ENCODE measurements at regions not wholly inside any gene's neighbourhood (a gene's known extent, or its start where the extent isn't known, plus 50 kb on each side); places are given as distances from the start of the nearest gene placed in this dataset.

- no peak overlapping the region for H3K27ac ChIP-seq (ENCODE audit: low read depth, low read length)
- H3K4me3 ChIP-seq (ENCODE audit: low read length): no peak overlapping the region
- H3K9ac ChIP-seq (ENCODE audit: low read length): no peak overlapping the region
- H3K27me3 ChIP-seq (ENCODE audit: control insufficient read depth, insufficient read depth, low read length): no peaks in the 10 kb centered on the region
- no peaks in the 10 kb centered on the region for H3K36me3 ChIP-seq (ENCODE audit: control insufficient read depth, insufficient read depth, low read length)
- no peaks in the 10 kb centered on the region for H3K4me1 ChIP-seq (ENCODE audit: control insufficient read depth, insufficient read depth, low read length)
These were observed 187.1 kb upstream of the CDKN3 start for GRCh38 chr14:54209511-54210250.

- no peak overlapping the region for H3K9ac ChIP-seq (ENCODE audit: low read length)
- H3K27ac ChIP-seq (ENCODE audit: low read depth, low read length): peak overlapping the region; percentile 37
These were observed 185.1 kb upstream of the CDKN3 start for GRCh38 chr14:54211551-54212308.

DNA sequence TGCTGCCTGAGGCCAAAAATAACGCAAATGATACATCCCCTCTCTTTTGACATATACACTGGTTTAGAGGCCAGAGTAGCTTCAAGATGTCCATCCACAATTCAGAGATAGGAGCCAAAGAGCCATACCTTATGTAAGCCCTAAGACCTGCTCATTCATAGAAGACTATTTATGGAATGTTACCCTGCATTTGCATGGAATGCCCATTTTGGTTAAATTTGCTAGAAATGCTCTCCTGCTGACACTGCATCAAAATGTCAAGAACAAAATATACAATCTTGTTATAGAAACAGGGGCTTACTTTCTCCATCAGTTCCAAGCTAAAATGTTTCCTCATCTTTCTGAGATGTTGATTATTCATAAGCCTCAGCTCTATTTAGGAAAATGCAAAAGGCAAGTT is 183.3 kb upstream of the CDKN3 start:
- Histone ChIP-seq H3K27ac (ENCODE audit: low read depth, low read length) (no peak overlapping the region), H3K36me3 (ENCODE audit: control insufficient read depth, insufficient read depth, low read length) (no peaks in the 10 kb centered on the region), H3K4me1 (ENCODE audit: control insufficient read depth, insufficient read depth, low read length) (no peaks in the 10 kb centered on the region), H3K27me3 (ENCODE audit: control insufficient read depth, insufficient read depth, low read length) (no peaks in the 10 kb centered on the region), H3K4me3 (ENCODE audit: low read length) (no peak overlapping the region), H3K9ac (ENCODE audit: low read length) (no peak overlapping the region)

More at GRCh38 chr14:54211551-54212308, 185.1 kb upstream of the CDKN3 start:
- H3K27me3 ChIP-seq (ENCODE audit: control insufficient read depth, insufficient read depth, low read length): no peaks in the 10 kb centered on the region
- no peaks in the 10 kb centered on the region for H3K36me3 ChIP-seq (ENCODE audit: control insufficient read depth, insufficient read depth, low read length)
- H3K4me3 ChIP-seq (ENCODE audit: low read length): no peak overlapping the region
- H3K4me1 ChIP-seq (ENCODE audit: control insufficient read depth, insufficient read depth, low read length): no peaks in the 10 kb centered on the region

- H3K4me3 ChIP-seq (ENCODE audit: low read length): no peak overlapping the region
- no peaks in the 10 kb centered on the region for H3K27me3 ChIP-seq (ENCODE audit: control insufficient read depth, insufficient read depth, low read length)
- H3K36me3 ChIP-seq (ENCODE audit: control insufficient read depth, insufficient read depth, low read length): no peaks in the 10 kb centered on the region
- H3K27ac ChIP-seq (ENCODE audit: low read depth, low read length): no peak overlapping the region
- no peaks in the 10 kb centered on the region for H3K4me1 ChIP-seq (ENCODE audit: control insufficient read depth, insufficient read depth, low read length)
- H3K9ac ChIP-seq (ENCODE audit: low read length): no peak overlapping the region
These were observed 180.0 kb upstream of the CDKN3 start for GRCh38 chr14:54216827-54217226.

DNA sequence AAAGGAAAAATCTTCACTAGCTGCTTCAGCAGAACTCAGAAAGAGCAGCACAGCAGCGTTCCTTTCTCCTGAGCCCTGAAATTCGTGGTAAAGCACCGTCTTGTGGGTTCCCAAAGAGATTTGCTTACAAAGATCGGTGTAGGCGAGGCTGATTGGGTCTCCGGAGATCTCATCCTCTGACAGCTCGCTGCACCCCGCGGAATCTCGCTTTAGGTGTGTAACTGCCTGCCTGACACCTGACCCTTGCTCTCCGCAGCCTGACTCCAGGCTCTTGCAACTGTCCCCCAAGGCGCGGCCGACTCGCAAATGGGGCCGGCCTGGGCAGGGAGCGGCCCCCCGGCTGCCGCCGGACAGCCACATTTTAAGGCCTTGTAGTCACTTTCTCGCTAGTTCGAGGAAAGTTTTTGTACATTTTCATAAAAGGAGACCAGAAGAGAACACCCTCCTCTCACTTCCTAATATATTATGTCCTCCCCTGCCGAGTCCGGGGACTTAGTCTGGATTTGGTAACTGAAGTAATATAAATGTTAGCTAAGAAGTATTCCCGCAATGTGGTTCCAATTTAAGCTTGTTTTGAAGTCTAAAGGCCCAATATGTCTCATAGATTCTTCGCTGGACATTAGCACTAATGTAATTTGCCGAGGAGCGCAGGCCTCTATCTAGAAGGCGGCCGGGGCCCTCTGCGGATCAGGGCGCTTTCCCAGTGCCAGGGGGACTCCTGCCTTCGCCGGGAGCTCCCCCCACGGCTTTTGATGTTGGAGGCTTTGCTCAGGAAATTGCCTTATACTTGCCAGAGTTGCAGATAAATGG is 177.3 kb upstream of the CDKN3 start:
- Histone ChIP-seq H3K4me1 (ENCODE audit: control insufficient read depth, insufficient read depth, low read length) (no peaks in the 10 kb centered on the region), H3K9ac (ENCODE audit: low read length) (no peak overlapping the region), H3K36me3 (ENCODE audit: control insufficient read depth, insufficient read depth, low read length) (no peaks in the 10 kb centered on the region), H3K4me3 (ENCODE audit: low read length) (no peak overlapping the region), H3K27ac (ENCODE audit: low read depth, low read length) (no peak overlapping the region), H3K27me3 (ENCODE audit: control insufficient read depth, insufficient read depth, low read length) (no peaks in the 10 kb centered on the region)

DNA sequence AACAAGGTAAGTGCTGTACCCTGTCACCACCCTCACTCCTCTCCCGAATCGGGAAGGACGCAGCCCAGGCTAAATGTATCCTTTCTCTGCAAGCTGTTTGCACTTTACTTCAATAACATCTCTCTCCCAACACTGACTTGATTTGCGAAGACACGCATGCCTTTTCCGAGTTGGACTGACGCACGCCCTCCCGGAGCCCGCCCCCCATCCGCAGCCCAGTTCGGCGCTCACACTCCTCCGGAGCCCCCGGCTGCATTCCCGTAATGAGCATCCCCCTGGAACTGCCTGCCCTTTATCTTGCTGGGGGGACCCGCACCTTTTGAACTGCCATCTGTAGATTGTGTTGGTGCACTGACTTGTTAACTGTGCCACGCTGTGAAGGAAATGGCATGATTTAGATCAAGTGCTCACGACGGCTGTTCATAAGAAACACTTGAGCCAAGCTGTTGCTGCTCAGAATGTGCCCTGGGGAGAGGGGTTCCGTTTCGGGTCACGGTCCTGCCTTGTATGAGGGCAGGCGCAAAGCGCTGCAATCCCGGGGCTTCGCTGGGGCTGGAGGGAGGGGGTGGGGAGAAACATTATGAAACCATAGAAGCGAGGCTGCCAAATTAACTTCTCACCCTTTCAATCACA is 176.6 kb upstream of the CDKN3 start:
- Histone ChIP-seq H3K36me3 (ENCODE audit: control insufficient read depth, insufficient read depth, low read length) (no peaks in the 10 kb centered on the region), H3K27me3 (ENCODE audit: control insufficient read depth, insufficient read depth, low read length) (no peaks in the 10 kb centered on the region), H3K9ac (ENCODE audit: low read length) (no peak overlapping the region), H3K27ac (ENCODE audit: low read depth, low read length) (no peak overlapping the region), H3K4me3 (ENCODE audit: low read length) (peak overlapping the region; percentile 58), H3K4me1 (ENCODE audit: control insufficient read depth, insufficient read depth, low read length) (no peaks in the 10 kb centered on the region)

DNA sequence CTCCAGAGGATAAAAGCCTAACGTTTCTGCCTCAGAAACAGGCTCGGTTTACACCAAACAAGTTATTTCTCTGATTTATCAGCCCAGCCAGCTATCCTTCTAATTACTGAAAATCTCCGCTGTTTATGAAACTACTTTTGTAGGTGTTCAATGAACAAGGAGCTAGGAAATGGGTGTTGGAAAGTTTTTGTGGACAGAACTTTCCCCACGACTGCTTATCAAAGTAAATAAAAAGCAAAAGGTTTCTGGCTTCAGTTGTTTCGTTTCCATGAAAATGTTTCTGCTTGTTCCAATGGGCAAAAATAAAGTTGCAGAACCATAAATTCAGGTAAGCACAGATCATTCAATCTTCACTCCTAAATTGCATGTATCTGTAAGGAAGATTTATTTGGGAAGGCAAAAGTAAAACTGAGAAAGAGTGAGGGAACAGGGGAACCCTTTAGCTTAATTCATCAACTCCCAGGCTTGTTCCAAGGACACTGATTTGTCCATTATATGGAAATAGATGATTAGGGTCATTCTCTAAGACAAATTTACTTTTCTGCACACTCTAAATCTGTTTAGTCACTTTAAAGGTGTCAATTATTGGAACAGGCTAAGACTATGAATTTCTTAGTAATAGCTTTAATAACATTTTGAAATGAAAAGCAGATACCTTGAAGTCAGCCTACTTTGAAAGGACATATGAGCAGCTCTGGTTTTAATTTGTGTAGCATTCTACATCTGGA is 175.9 kb upstream of the CDKN3 start:
- no peak overlapping the region for H3K9ac ChIP-seq (ENCODE audit: low read length)
- no peak overlapping the region for H3K4me3 ChIP-seq (ENCODE audit: low read length)
- no peaks in the 10 kb centered on the region for H3K27me3 ChIP-seq (ENCODE audit: control insufficient read depth, insufficient read depth, low read length)

DNA sequence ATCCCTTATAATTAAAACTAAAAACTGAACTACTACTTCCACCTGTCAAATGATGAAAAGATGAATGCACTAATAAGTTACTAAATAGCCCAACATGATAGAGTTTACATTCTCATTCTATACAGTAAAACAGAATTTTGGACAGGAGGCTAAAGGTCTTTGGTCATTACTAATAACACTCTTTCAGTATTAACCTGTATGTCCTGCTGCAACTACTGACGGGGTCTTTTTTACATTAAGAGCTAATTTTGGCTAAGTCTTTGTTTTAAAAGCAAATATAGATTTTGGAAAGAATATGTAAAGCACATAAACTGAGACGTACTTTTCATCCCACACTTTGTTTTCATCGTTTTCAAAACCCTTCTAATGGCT is 175.4 kb upstream of the CDKN3 start:
- Histone ChIP-seq H3K4me1 (ENCODE audit: control insufficient read depth, insufficient read depth, low read length) (no peaks in the 10 kb centered on the region), H3K27ac (ENCODE audit: low read depth, low read length) (no peak overlapping the region), H3K4me3 (ENCODE audit: low read length) (no peak overlapping the region), H3K27me3 (ENCODE audit: control insufficient read depth, insufficient read depth, low read length) (no peaks in the 10 kb centered on the region), H3K9ac (ENCODE audit: low read length) (no peak overlapping the region), H3K36me3 (ENCODE audit: control insufficient read depth, insufficient read depth, low read length) (no peaks in the 10 kb centered on the region)

More for the DNA sequence above, 175.9 kb upstream of the CDKN3 start:
- Histone ChIP-seq H3K27ac (ENCODE audit: low read depth, low read length) (no peak overlapping the region), H3K36me3 (ENCODE audit: control insufficient read depth, insufficient read depth, low read length) (no peaks in the 10 kb centered on the region), H3K4me1 (ENCODE audit: control insufficient read depth, insufficient read depth, low read length) (no peaks in the 10 kb centered on the region)

GRCh38 chr14:54221971-54222370 is 174.8 kb upstream of the CDKN3 start:
- no peak overlapping the region for H3K9ac ChIP-seq (ENCODE audit: low read length)
- H3K27me3 ChIP-seq (ENCODE audit: control insufficient read depth, insufficient read depth, low read length): no peaks in the 10 kb centered on the region
- H3K4me1 ChIP-seq (ENCODE audit: control insufficient read depth, insufficient read depth, low read length): no peaks in the 10 kb centered on the region
- no peaks in the 10 kb centered on the region for H3K36me3 ChIP-seq (ENCODE audit: control insufficient read depth, insufficient read depth, low read length)
- H3K4me3 ChIP-seq (ENCODE audit: low read length): no peak overlapping the region
- H3K27ac ChIP-seq (ENCODE audit: low read depth, low read length): no peak overlapping the region

- no peaks in the 10 kb centered on the region for H3K36me3 ChIP-seq (ENCODE audit: control insufficient read depth, insufficient read depth, low read length)
- H3K4me3 ChIP-seq (ENCODE audit: low read length): no peak overlapping the region
- no peaks in the 10 kb centered on the region for H3K27me3 ChIP-seq (ENCODE audit: control insufficient read depth, insufficient read depth, low read length)
- no peaks in the 10 kb centered on the region for H3K4me1 ChIP-seq (ENCODE audit: control insufficient read depth, insufficient read depth, low read length)
- H3K27ac ChIP-seq (ENCODE audit: low read depth, low read length): no peak overlapping the region
- H3K9ac ChIP-seq (ENCODE audit: low read length): no peak overlapping the region
These were observed 172.9 kb upstream of the CDKN3 start for GRCh38 chr14:54223831-54224402.

DNA sequence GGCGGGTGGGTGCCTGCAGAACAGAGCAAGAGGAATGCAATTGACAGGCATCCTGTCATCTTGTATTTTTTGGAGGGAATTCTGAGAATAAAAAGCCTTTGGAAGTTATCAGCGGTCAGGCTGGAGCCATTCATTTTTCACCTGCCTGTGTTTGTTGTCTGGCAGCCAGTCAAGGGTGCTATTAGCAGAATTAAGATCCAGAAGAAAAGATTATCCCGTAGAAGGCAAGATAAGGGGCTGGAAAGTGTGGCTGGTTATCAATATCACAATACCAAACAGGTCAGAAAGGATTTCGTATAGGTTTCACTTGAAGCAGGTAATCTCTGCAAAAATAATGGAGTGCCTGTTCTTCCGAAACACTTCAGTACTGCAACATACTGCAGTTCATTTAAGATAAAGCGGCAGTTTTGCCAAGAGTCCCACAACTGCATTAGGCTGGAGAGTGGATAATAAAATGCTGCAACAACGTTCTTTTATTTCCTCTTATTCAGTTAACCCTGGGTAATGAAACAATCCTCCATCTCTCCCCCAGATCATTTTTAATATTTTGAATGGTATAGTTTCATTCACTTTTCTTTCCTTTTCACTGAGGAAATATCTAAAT is 171.2 kb upstream of the CDKN3 start:
- Histone ChIP-seq H3K36me3 (ENCODE audit: control insufficient read depth, insufficient read depth, low read length) (no peaks in the 10 kb centered on the region), H3K4me1 (ENCODE audit: control insufficient read depth, insufficient read depth, low read length) (no peaks in the 10 kb centered on the region), H3K27me3 (ENCODE audit: control insufficient read depth, insufficient read depth, low read length) (no peaks in the 10 kb centered on the region), H3K27ac (ENCODE audit: low read depth, low read length) (no peak overlapping the region), H3K4me3 (ENCODE audit: low read length) (no peak overlapping the region), H3K9ac (ENCODE audit: low read length) (no peak overlapping the region)

Data from rectal smooth muscle tissue (tissue), 1 donor.